HG03565 (cell line): ENCODE measurements at regions not wholly inside any gene's neighbourhood (a gene's known extent, or its start where the extent isn't known, plus 50 kb on each side); places are given as distances from the start of the nearest gene placed in this dataset.

Source experiments
- ATAC-seq: cut with Tn5 transposase; IDR thresholded peaks from one replicate; pipeline ENCODE4 v1.9.1; 2021; ENCODE audit warnings: mild to moderate bottlenecking, moderate library complexity; ENCODE audit not compliant: unreplicated experiment

- ATAC-seq, result no peak
Measured at GRCh38 chr11:98835335-98835734, 185.4 kb upstream of the CNTN5 start.

DNA sequence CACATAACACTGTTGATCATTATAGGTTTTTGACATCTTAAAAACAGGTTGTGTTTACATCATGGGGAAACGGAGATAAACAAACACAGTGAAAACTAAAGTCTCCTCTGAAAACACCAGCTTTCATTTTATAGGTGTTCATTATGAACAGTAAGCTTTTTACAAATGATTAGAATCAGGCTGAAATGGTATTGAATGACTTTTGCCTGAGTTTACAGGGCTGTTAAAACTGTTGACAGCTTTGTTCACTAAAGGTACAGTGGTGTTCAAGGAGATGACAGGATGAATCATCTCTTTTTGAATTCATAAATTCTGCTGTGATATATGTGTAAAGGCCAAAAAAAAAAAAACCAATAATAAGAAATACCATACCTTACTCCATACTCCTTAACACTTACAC lies 184.6 kb upstream of the CNTN5 start:
- no peak for ATAC-seq

DNA sequence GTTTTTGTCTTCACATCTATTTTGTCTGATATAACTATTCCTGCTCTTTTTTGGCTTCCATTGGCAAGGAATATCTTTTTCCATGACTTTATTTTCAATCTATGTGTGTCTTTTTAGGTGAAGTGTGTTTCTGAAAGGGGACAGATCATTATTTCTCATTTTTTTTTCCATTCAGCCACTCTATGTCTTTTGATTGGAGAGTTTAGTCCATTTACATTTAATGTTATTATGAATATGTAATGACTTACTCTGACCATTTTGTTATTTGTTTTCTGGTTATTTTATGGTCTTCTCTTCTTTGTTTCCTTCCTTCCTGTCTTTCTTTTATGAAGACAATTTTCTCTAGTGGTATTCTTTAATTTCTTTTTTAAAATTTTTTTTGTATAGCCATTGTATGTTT lies 178.6 kb upstream of the CNTN5 start:
- ATAC-seq, result no peak

GRCh38 chr11:98862169-98862568 lies 158.6 kb upstream of the CNTN5 start:
- no peak for ATAC-seq

- ATAC-seq, result no peak
Measured at GRCh38 chr11:98871690-98872089, 149.1 kb upstream of the CNTN5 start.

- ATAC-seq, result no peak
Measured at GRCh38 chr11:98874050-98874449, 146.7 kb upstream of the CNTN5 start.

DNA sequence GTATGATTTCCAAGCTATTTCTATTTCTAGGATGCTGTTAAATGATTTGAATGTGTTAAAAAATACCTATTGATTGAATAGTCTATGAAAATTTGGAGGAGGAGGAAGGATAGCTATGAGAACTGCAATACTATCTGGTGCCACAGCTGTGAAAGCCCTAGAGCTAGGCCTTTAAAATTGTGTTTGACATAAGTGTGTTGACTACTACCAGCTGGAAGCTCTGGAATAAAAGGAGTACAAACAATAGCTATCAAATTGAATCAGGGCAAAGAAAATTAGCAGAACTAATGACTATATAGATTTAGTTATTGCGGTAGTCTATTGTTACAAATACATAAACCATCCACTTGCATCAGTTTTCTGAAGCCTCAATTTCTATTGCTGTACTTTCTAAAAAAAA lies 124.8 kb upstream of the CNTN5 start:
- no peak for ATAC-seq

GRCh38 chr11:98940913-98941312 lies 79.8 kb upstream of the CNTN5 start:
- no peak for ATAC-seq

GRCh38 chr11:98944461-98944860 lies 76.3 kb upstream of the CNTN5 start:
- ATAC-seq, result no peak

GRCh38 chr11:98952107-98952506 lies 68.6 kb upstream of the CNTN5 start:
- ATAC-seq, result no peak

DNA sequence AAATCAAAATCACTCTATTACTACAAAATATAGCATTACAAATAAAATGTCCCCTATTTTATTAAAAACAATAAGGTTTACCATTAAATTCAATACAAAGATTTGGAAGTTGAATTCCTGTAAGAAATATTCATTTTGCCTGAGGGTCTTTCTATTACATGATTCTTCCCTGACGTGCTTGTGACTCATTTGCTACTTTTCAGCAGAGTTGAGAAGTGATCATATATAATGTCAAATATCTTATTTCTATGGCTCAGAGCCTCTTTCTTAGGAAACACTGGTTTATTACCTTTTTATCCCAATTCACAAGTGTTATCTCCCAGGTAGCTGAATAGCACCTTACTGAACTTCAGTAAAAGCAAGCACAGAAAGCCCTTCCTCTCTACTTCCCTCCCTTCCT lies 65.2 kb upstream of the CNTN5 start:
- no peak for ATAC-seq

- no peak for ATAC-seq
Measured at GRCh38 chr11:98964146-98964545, 56.6 kb upstream of the CNTN5 start.

- no peak for ATAC-seq
Measured at GRCh38 chr11:98965358-98965757, 55.4 kb upstream of the CNTN5 start.

DNA sequence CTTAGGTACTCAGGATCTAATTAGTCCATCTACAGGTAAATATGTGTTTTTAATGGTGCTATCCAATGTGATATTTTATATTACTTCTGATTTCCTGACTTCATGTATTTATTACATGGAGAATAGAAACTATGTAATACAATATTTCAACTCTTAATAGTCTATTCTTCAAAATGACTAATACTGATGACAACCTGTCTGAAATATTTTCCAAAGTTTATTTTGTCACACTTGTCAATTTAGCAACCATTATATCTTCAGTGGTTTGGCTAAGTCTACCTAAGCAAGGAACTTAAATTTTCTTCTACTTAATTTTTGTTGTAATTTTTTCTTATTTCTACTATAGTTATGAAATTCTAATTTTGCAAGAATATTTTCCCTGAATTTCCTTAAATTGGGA lies 55.0 kb upstream of the CNTN5 start:
- ATAC-seq, result no peak

DNA sequence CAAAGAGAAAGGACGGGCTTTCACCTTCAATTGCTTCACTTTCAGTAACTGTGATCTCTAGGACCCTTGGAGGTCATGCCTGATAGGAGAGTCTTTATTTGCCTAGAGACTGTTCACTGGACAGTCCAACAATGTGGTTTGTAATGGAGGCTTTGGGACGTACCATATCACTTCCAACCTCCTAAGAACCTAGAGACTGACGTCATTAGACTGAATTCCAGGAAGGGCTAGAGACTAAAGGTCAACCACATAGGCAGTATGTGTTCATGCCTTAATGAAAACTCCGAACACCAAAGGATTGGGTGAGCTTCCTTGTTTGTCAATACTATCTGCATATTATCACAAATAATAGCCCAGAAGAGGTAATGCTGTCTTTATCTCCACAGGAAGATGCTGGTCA lies 53.7 kb upstream of the CNTN5 start:
- no peak for ATAC-seq
